ENCODE measurements at regions not wholly inside any gene's neighbourhood (a gene's known extent, or its start where the extent isn't known, plus 50 kb on each side); places are given as distances from the start of the nearest gene placed in this dataset.

DNA sequence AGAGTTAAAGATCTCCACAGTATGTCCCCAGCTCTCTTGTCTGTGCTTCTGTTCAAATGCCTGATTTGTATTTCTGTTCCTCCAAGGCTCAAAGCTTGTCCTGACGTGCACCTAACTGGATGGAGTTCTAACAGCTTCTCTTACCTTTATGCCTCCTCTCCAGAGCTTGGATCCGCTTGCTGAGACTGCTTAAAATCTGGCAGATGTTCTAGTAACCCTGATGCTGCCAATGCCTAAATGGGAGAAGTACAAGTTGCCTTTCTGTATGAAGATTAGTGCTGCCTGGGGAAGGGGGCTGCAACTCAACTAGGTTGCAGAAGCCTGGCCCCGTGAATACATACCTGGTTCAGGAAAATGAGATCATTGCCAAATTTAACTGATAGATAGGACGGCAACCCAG lies 354.5 kb upstream of the KCNMB2 start:
- BruUV-seq (replicated peaks), result no TSS peak
- POLR2A ChIA-PET (ENCODE audit: low non-redundant PET), result no interaction called here

DNA sequence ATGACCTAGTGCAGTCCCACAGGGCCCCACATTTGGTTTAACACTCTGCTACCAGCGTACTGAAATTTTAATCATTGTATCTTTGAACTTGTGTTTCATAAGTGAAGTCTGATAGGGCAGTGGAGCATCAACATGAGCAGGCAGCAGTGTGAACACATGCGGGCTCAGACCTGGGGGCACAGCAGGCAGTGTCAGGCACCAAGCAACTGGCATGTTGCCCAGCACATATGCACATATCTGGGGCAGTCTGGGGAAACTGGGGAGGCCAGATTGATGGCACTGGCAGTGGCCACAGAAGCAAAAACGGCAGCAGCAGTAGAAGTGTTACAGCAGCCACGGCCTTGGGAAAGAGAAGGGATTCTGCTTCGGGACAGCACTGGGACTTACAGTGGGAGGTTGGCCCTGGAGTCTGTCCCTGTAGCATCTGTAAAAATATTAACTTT lies 353.9 kb upstream of the KCNMB2 start:
- H3K9me3 ChIP-seq (ENCODE audit: low read depth, low read length, poor library complexity, severe bottlenecking), result no peaks in the 10 kb centered on the region
- no peaks in the 10 kb centered on the region for H3K27me3 ChIP-seq (replicated peaks; ENCODE audit: insufficient read depth, low read depth, low read length, poor library complexity)
- H3K36me3 ChIP-seq (ENCODE audit: insufficient read depth, low read length, poor library complexity, severe bottlenecking), result no peaks in the 10 kb centered on the region
- CTCF ChIA-PET, result no interaction called here
- no peak overlapping the region for H3K27ac ChIP-seq (ENCODE audit: low read depth, low read length, poor library complexity, severe bottlenecking)
- DNase-seq (ENCODE audit: low spot score), result no peak
- BruUV-seq (replicated peaks), result no TSS peak
- POLR2A ChIA-PET (ENCODE audit: low non-redundant PET), result no interaction called here
- TF ChIP-seq, protein P1, sequence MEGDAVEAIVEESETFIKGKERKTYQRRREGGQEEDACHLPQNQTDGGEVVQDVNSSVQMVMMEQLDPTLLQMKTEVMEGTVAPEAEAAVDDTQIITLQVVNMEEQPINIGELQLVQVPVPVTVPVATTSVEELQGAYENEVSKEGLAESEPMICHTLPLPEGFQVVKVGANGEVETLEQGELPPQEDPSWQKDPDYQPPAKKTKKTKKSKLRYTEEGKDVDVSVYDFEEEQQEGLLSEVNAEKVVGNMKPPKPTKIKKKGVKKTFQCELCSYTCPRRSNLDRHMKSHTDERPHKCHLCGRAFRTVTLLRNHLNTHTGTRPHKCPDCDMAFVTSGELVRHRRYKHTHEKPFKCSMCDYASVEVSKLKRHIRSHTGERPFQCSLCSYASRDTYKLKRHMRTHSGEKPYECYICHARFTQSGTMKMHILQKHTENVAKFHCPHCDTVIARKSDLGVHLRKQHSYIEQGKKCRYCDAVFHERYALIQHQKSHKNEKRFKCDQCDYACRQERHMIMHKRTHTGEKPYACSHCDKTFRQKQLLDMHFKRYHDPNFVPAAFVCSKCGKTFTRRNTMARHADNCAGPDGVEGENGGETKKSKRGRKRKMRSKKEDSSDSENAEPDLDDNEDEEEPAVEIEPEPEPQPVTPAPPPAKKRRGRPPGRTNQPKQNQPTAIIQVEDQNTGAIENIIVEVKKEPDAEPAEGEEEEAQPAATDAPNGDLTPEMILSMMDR (conservative IDR thresholded peaks at IDR 0.05; ENCODE audit: low read depth, low read length), result no peak
- no peak for TF ChIP-seq EZH2 (IDR thresholded peaks at IDR 0.05; ENCODE audit: borderline replicate concordance, low read depth, low read length, poor library complexity, severe bottlenecking)
- H3K4me1 ChIP-seq (ENCODE audit: insufficient read depth, low read length, poor library complexity, severe bottlenecking), result no peaks in the 10 kb centered on the region
- intact Hi-C loops (cut with micrococcal nuclease; ENCODE audit: unreplicated experiment), result no loop called here
- no peak overlapping the region for H3K4me3 ChIP-seq (ENCODE audit: low read depth, low read length, poor library complexity, severe bottlenecking)

More for the DNA sequence above, 354.5 kb upstream of the KCNMB2 start:
- CTCF ChIA-PET, result no interaction called here
- H3K9me3 ChIP-seq (ENCODE audit: low read depth, low read length, poor library complexity, severe bottlenecking), result no peaks in the 10 kb centered on the region
- intact Hi-C loops (cut with micrococcal nuclease; ENCODE audit: unreplicated experiment), result no loop called here
- no peak overlapping the region for H3K4me3 ChIP-seq (ENCODE audit: low read depth, low read length, poor library complexity, severe bottlenecking)
- no peaks in the 10 kb centered on the region for H3K4me1 ChIP-seq (ENCODE audit: insufficient read depth, low read length, poor library complexity, severe bottlenecking)
- H3K27ac ChIP-seq (ENCODE audit: low read depth, low read length, poor library complexity, severe bottlenecking), result no peak overlapping the region
- no peaks in the 10 kb centered on the region for H3K36me3 ChIP-seq (ENCODE audit: insufficient read depth, low read length, poor library complexity, severe bottlenecking)
- DNase-seq (ENCODE audit: low spot score), result no peak
- TF ChIP-seq, protein P1 (conservative IDR thresholded peaks at IDR 0.05; ENCODE audit: low read depth, low read length), result no peak
- no peak for TF ChIP-seq EZH2 (IDR thresholded peaks at IDR 0.05; ENCODE audit: borderline replicate concordance, low read depth, low read length, poor library complexity, severe bottlenecking)
- no peaks in the 10 kb centered on the region for H3K27me3 ChIP-seq (replicated peaks; ENCODE audit: insufficient read depth, low read depth, low read length, poor library complexity)

DNA sequence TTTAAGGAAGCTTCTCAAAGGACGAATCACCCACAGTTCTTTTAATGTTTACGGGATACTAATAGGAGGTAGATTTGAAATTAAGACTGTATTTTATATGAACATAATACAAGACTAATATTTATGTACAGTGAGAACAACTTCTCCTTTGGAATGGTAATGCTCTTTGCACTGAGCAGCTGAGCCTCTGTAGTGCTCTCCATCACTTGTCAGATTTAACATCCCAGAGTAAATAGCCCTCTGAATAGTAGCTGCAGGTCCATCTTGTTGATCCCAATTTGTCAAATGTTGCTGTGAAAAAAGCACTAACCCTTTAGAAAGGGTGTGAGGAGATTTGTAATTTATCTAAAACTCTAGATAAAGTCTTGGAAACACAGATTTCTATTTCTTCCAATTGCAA lies 351.4 kb upstream of the KCNMB2 start:
- POLR2A ChIA-PET (ENCODE audit: low non-redundant PET), result no interaction called here
- Histone ChIP-seq H3K9me3 (ENCODE audit: low read depth, low read length, poor library complexity, severe bottlenecking) (no peaks in the 10 kb centered on the region), H3K4me3 (ENCODE audit: low read depth, low read length, poor library complexity, severe bottlenecking) (no peak overlapping the region), H3K27me3 (replicated peaks; ENCODE audit: insufficient read depth, low read depth, low read length, poor library complexity) (no peaks in the 10 kb centered on the region), H3K27ac (ENCODE audit: low read depth, low read length, poor library complexity, severe bottlenecking) (no peak overlapping the region), H3K4me1 (ENCODE audit: insufficient read depth, low read length, poor library complexity, severe bottlenecking) (no peaks in the 10 kb centered on the region), H3K36me3 (ENCODE audit: insufficient read depth, low read length, poor library complexity, severe bottlenecking) (no peaks in the 10 kb centered on the region)
- BruUV-seq (replicated peaks), result no TSS peak
- TF ChIP-seq, protein P1 (conservative IDR thresholded peaks at IDR 0.05; ENCODE audit: low read depth, low read length), result no peak
- no peak for TF ChIP-seq EZH2 (IDR thresholded peaks at IDR 0.05; ENCODE audit: borderline replicate concordance, low read depth, low read length, poor library complexity, severe bottlenecking)
- intact Hi-C loops (cut with micrococcal nuclease; ENCODE audit: unreplicated experiment), result no loop called here
- CTCF ChIA-PET, result no interaction called here
- DNase-seq (ENCODE audit: low spot score), result no peak

All from A673 (cell line).